Caco-2 (cell line): ENCODE measurements at regions not wholly inside any gene's neighbourhood (a gene's known extent, or its start where the extent isn't known, plus 50 kb on each side); places are given as distances from the start of the nearest gene placed in this dataset.

ENCODE experiments used
- BruUV-seq: library from RNA; stranded (reverse); fragments of 400-500 nt; replicated peaks from 2 replicates; lab custom pipeline; 2021; lab: Mats Ljungman, UMichigan
- CTCF ChIA-PET: fragments of 300-600 bp; sonication (Branson Sonifier 250); formaldehyde crosslinking; loops from one replicate; lab custom pipeline; 2022; ENCODE audit warnings: antibody characterized with exemption; lab: Charles Lee
- POLR2A ChIA-PET: fragments of 300-600 bp; sonication (Branson Sonifier 250); formaldehyde crosslinking; loops from one replicate; lab custom pipeline; 2022; ENCODE audit warnings: antibody characterized with exemption; lab: Charles Lee
- DNase-seq, 2 experiments: peaks; one replicate each; pipeline versions ENCODE4 v3.0.0 to v3.0.0-alpha.2; 2020 to 2022
- H3K27me3 ChIP-seq: replicated peaks from 2 replicates; pipeline ENCODE4 v1.6.0; 2011; ENCODE audit warnings: low read length; ENCODE audit not compliant: control insufficient read depth, insufficient read depth
- H3K36me3 ChIP-seq: 2 replicates; pipeline ENCODE4 v1.5.1; 2011; ENCODE audit warnings: low read length; ENCODE audit not compliant: control insufficient read depth, insufficient read depth
- H3K4me1 ChIP-seq: fragments of 250-450 bp; sonication (Bioruptor Pico); 2 replicates; pipeline ENCODE4 v1.5.1; 2020; ENCODE audit warnings: mild to moderate bottlenecking
- H3K4me3 ChIP-seq: 2 replicates; pipeline ENCODE4 v1.5.1; 2011; ENCODE audit warnings: low read depth, mild to moderate bottlenecking, control low read depth, low read length
- H3K9me3 ChIP-seq: fragments of 250-450 bp; sonication (Bioruptor Pico); 2 replicates; pipeline ENCODE4 v1.5.1; 2020; ENCODE audit warnings: mild to moderate bottlenecking, moderate library complexity
- H3K27ac Mint-ChIP-seq: one replicate; pipeline ENCODE4 v1.8.0; 2022; ENCODE audit warnings: mixed read lengths; ENCODE audit not compliant: unreplicated experiment
- H3K27me3 Mint-ChIP-seq: one replicate; pipeline ENCODE4 v1.8.0; 2022; ENCODE audit warnings: mixed read lengths; ENCODE audit not compliant: insufficient read depth, unreplicated experiment
- H3K36me3 Mint-ChIP-seq: one replicate; pipeline ENCODE4 v1.8.0; 2022; ENCODE audit warnings: mild to moderate bottlenecking, mixed read lengths; ENCODE audit not compliant: insufficient read depth, unreplicated experiment
- H3K4me1 Mint-ChIP-seq: one replicate; pipeline ENCODE4 v1.8.0; 2022; ENCODE audit warnings: low read depth, mixed read lengths; ENCODE audit not compliant: unreplicated experiment
- H3K4me3 Mint-ChIP-seq: one replicate; pipeline ENCODE4 v1.8.0; 2022; ENCODE audit warnings: mild to moderate bottlenecking, moderate library complexity, mixed read lengths; ENCODE audit not compliant: unreplicated experiment
- H3K9me3 Mint-ChIP-seq: one replicate; pipeline ENCODE4 v1.8.0; 2022; ENCODE audit warnings: mixed read lengths; ENCODE audit not compliant: unreplicated experiment
- intact Hi-C: fragments of 100-400 bp; cut with micrococcal nuclease; formaldehyde crosslinking; loops from one replicate; pipeline ENCODE4 v1.10.0; 2022; ENCODE audit not compliant: unreplicated experiment
- TF ChIP-seq, protein P1 (sequence below), 2 experiments: fragments of 200-600 bp in 1 of 2; IDR thresholded peaks; 1 replicate in 1 of 2; 2 replicates in 1 of 2; pipeline versions ENCODE4 v1.5.1 to v1.8.0; 2011 to 2022; ENCODE audit warnings: antibody characterized with exemption in 1 of 2, control low read depth in 1 of 2, inconsistent platforms in 1 of 2, low read depth in 1 of 2, low read length in 1 of 2, mild to moderate bottlenecking in 1 of 2, moderate library complexity in 1 of 2; ENCODE audit not compliant: insufficient read depth in 1 of 2, severe bottlenecking in 1 of 2, unreplicated experiment in 1 of 2

DNA sequence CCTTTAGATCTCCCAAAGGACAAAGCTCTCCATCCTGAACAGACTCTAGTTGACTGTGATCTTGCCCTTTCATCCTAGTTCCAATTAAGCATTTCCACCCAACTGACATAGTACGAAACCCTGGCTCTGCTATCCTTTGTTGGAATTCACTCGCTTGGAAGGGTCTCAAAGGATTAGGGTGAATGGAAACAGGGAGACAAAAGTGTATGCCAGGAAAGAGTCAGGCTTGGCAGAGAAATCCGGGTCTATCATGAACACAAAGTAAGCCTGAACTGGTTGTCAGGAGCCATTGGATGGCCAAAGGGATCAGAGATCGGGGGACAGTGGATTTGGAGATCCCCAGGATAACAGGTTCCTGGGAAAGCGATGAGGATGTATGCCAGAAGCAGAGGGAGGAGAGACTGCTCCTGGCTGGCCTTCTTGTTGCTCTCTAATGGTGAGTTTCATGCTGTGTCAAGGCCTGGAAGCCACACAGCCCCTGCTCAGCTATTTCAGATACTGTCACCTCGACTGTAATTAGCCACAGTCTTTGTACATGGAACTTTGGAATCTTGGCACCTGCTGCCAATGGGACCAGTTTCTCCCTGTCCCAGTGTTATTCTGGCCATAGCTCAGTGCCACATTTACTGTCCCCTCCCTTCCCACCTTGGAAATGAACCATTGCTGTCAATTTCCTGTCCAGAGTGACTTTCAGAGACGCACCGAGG is 1168.7 kb upstream of the AUTS2 start:
- POLR2A ChIA-PET: no interaction called here
- H3K4me3 Mint-ChIP-seq: no peak overlapping the region
- TF ChIP-seq, protein P1, sequence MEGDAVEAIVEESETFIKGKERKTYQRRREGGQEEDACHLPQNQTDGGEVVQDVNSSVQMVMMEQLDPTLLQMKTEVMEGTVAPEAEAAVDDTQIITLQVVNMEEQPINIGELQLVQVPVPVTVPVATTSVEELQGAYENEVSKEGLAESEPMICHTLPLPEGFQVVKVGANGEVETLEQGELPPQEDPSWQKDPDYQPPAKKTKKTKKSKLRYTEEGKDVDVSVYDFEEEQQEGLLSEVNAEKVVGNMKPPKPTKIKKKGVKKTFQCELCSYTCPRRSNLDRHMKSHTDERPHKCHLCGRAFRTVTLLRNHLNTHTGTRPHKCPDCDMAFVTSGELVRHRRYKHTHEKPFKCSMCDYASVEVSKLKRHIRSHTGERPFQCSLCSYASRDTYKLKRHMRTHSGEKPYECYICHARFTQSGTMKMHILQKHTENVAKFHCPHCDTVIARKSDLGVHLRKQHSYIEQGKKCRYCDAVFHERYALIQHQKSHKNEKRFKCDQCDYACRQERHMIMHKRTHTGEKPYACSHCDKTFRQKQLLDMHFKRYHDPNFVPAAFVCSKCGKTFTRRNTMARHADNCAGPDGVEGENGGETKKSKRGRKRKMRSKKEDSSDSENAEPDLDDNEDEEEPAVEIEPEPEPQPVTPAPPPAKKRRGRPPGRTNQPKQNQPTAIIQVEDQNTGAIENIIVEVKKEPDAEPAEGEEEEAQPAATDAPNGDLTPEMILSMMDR (IDR thresholded peaks at IDR 0.05; ENCODE audit: insufficient read depth in 1 of 2, low read depth in 1 of 2, low read length in 1 of 2, severe bottlenecking in 1 of 2, unreplicated experiment in 1 of 2): no peak
- CTCF ChIA-PET: no interaction called here
- H3K27me3 Mint-ChIP-seq: no peaks in the 10 kb centered on the region
- no peaks in the 10 kb centered on the region for H3K9me3 ChIP-seq
- H3K36me3 Mint-ChIP-seq: no peaks in the 10 kb centered on the region
- H3K4me1 ChIP-seq: no peaks in the 10 kb centered on the region
- no peak for DNase-seq
- intact Hi-C loops: no loop called here
- no peak overlapping the region for H3K27ac Mint-ChIP-seq
- peaks cover 35% of the 10 kb centered on the region for H3K9me3 Mint-ChIP-seq
- no peaks in the 10 kb centered on the region for H3K27me3 ChIP-seq
- H3K36me3 ChIP-seq: no peaks in the 10 kb centered on the region
- no TSS peak for BruUV-seq
- no peaks in the 10 kb centered on the region for H3K4me1 Mint-ChIP-seq
- no peak overlapping the region for H3K4me3 ChIP-seq

DNA sequence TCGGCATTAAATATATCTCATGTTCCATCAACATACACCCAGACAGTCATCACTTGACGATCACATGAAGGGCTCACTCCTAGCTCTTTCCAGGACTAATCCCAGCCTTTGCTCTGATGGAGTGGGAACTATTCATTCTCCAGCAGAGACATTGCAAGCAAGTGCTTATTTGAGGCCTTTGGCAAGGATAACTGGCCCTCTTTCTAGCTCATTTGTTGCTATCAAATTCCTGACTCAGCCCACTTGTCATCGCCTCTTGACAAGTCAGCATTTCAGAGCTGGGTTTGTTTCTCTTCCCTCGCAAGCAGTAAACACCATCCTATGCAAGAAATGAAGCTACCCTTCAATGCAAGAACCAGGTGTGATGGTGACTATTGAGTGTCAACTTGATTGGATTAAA is 1165.7 kb upstream of the AUTS2 start:
- H3K9me3 ChIP-seq: no peaks in the 10 kb centered on the region
- ChIA-PET POLR2A (no interaction called here), CTCF (no interaction called here)
- Mint-ChIP-seq H3K9me3 (peaks cover 33% of the 10 kb centered on the region), H3K27me3 (no peaks in the 10 kb centered on the region), H3K27ac (no peak overlapping the region), H3K36me3 (no peaks in the 10 kb centered on the region), H3K4me3 (no peak overlapping the region), H3K4me1 (no peaks in the 10 kb centered on the region)
- no TSS peak for BruUV-seq
- no peaks in the 10 kb centered on the region for H3K4me1 ChIP-seq
- H3K27me3 ChIP-seq: no peaks in the 10 kb centered on the region
- no peak for DNase-seq
- no peaks in the 10 kb centered on the region for H3K36me3 ChIP-seq
- H3K4me3 ChIP-seq: no peak overlapping the region
- intact Hi-C loops: no loop called here
- TF ChIP-seq, protein P1 (IDR thresholded peaks at IDR 0.05; ENCODE audit: insufficient read depth in 1 of 2, low read depth in 1 of 2, low read length in 1 of 2, severe bottlenecking in 1 of 2, unreplicated experiment in 1 of 2): no peak

DNA sequence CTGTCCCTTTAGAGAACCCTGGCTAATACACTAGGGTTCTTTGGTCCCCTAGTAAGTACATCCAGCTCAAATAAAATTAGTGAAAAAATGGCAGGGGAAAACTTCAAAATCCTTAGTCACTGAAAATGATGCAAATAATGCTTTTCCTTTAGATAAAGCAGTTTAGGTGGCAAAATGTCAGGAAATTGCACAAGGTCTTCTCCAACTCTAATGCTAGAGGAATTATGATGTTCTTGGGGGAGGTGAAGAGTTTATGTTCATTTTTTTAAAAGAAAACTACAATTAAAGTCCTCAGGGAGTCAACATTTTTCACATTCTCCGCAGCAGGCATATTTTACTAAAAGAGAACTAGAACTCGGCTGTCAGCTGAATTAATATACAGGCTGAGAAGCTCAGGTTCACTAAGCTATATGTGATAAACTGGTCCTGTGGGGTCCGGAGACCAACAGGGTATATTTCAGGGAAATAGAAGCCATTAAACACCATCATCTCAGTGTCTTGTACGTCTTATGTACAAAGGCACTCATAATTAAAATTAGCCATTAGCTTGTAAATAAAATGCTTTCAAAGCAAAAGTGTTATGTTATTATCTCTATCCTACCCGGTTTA is 1164.7 kb upstream of the AUTS2 start:
- POLR2A ChIA-PET: no interaction called here
- Histone ChIP-seq H3K4me3 (no peak overlapping the region), H3K27me3 (no peaks in the 10 kb centered on the region), H3K4me1 (no peaks in the 10 kb centered on the region), H3K9me3 (no peaks in the 10 kb centered on the region), H3K36me3 (no peaks in the 10 kb centered on the region)
- no peak for DNase-seq
- Mint-ChIP-seq H3K27ac (no peak overlapping the region), H3K9me3 (peaks cover 32% of the 10 kb centered on the region), H3K36me3 (no peaks in the 10 kb centered on the region), H3K27me3 (no peaks in the 10 kb centered on the region), H3K4me3 (no peak overlapping the region), H3K4me1 (no peaks in the 10 kb centered on the region)
- CTCF ChIA-PET: no interaction called here
- no TSS peak for BruUV-seq
- intact Hi-C loops: no loop called here
- TF ChIP-seq, protein P1 (IDR thresholded peaks at IDR 0.05; ENCODE audit: insufficient read depth in 1 of 2, low read depth in 1 of 2, low read length in 1 of 2, severe bottlenecking in 1 of 2, unreplicated experiment in 1 of 2): no peak
